Common myeloid progenitor, CD34-positive (primary cell): ENCODE measurements at regions not wholly inside any gene's neighbourhood (a gene's known extent, or its start where the extent isn't known, plus 50 kb on each side); places are given as distances from the start of the nearest gene placed in this dataset.
"Not testable (repeated sequence)": the region's sequence is repeated elsewhere in the genome, so short reads cannot be mapped to it uniquely, and the experiment has no call there.

Source experiments
- CTCF ChIA-PET: fragments of 350-600 bp; sonication (Branson Sonifier 250); formaldehyde crosslinking; loops from one replicate; lab custom pipeline; 2021; ENCODE audit warnings: antibody characterized with exemption; lab: Charles Lee
- POLR2A ChIA-PET: fragments of 350-600 bp; sonication (Branson Sonifier 250); formaldehyde crosslinking; loops from one replicate; lab custom pipeline; 2021; ENCODE audit warnings: antibody characterized with exemption; lab: Charles Lee
- DNase-seq, 3 donors: peaks; one replicate each; pipeline versions ENCODE4 v3.0.0 to v3.0.0-alpha.2; 2013
- H3K27ac ChIP-seq, 2 experiments: 1 replicate in 1 of 2; 2 replicates in 1 of 2; pipeline ENCODE4 v1.7.0; 2013; ENCODE audit warnings: inconsistent platforms in 2 of 2, low read length in 2 of 2, mild to moderate bottlenecking in 2 of 2, low read depth in 1 of 2, moderate library complexity in 1 of 2; ENCODE audit not compliant: severe bottlenecking in 2 of 2, insufficient read depth in 1 of 2, poor library complexity in 1 of 2
- H3K27me3 ChIP-seq, 5 experiments: replicated peaks in 2 of 5; 1 replicate in 3 of 5; 2 replicates in 2 of 5; pipeline versions ENCODE4 v1.6.1 to v1.7.0; 2013; ENCODE audit warnings: low read length in 4 of 5, mild to moderate bottlenecking in 2 of 5, moderate library complexity in 2 of 5, inconsistent platforms in 1 of 5; ENCODE audit not compliant: insufficient read depth in 5 of 5, control insufficient read depth in 4 of 5
- H3K36me3 ChIP-seq, 4 experiments: 1 replicate in 2 of 4; 2 replicates in 2 of 4; pipeline versions ENCODE4 v1.6.1 to v1.7.0; 2013; ENCODE audit warnings: low read length in 3 of 4, control low read depth in 1 of 4, mild to moderate bottlenecking in 1 of 4; ENCODE audit not compliant: control insufficient read depth in 4 of 4, insufficient read depth in 4 of 4
- H3K4me1 ChIP-seq, 4 experiments: 1 replicate in 3 of 4; 2 replicates in 1 of 4; pipeline versions ENCODE4 v1.6.1 to v1.7.1; 2013; ENCODE audit warnings: low read length in 3 of 4, mild to moderate bottlenecking in 3 of 4, control low read depth in 1 of 4, inconsistent platforms in 1 of 4, moderate library complexity in 1 of 4; ENCODE audit not compliant: control insufficient read depth in 4 of 4, insufficient read depth in 4 of 4; ENCODE audit errors: control extremely low read depth in 1 of 4
- H3K4me3 ChIP-seq, 7 experiments: 1 replicate in 4 of 7; 2 replicates in 3 of 7; pipeline versions ENCODE4 v1.5.1 to v1.7.0; 2013; ENCODE audit warnings: mild to moderate bottlenecking in 7 of 7, low read length in 6 of 7, moderate library complexity in 6 of 7, inconsistent platforms in 2 of 7, low read depth in 2 of 7, control low read depth in 1 of 7; ENCODE audit not compliant: insufficient read depth in 4 of 7, control insufficient read depth in 1 of 7; ENCODE audit errors: extremely low read depth in 1 of 7
- H3K9me3 ChIP-seq, 5 experiments: 1 replicate in 4 of 5; 2 replicates in 1 of 5; pipeline versions ENCODE4 v1.6.1 to v1.7.1; 2013; ENCODE audit warnings: low read length in 4 of 5, mild to moderate bottlenecking in 2 of 5, inconsistent platforms in 1 of 5, low read depth in 1 of 5, moderate library complexity in 1 of 5; ENCODE audit not compliant: control insufficient read depth in 4 of 5, insufficient read depth in 2 of 5; ENCODE audit errors: control extremely low read depth in 1 of 5
- WGBS: methylation state at CpG from one replicate; pipeline ENCODE4 v1.1.5; 2013; ENCODE audit not compliant: insufficient coverage; 5-methylcytosine and 5-hydroxymethylcytosine counted together

- Histone ChIP-seq H3K4me3 (no peak overlapping the region), H3K27me3 (no peaks in the 10 kb centered on the region), H3K27ac (no peak overlapping the region), H3K9me3 (peaks cover 0 to 11% (median 2%) of the 10 kb centered on the region in 5 experiments), H3K36me3 (no peaks in the 10 kb centered on the region), H3K4me1 (no peaks in the 10 kb centered on the region)
- CTCF ChIA-PET: no interaction called here
- DNase-seq: no peak
- POLR2A ChIA-PET: no interaction called here
- 73% methylated on average over 1 of the region's 1 CpG for WGBS
Measured at GRCh38 chr7:84729284-84729683, 457.6 kb downstream of the SEMA3D start.

GRCh38 chr7:84722734-84723133 lies 464.1 kb downstream of the SEMA3D start:
- WGBS: no CpG with 5 or more reads among the region's 3 CpGs
- no peaks in the 10 kb centered on the region for H3K36me3 ChIP-seq
- no peaks in the 10 kb centered on the region for H3K4me1 ChIP-seq
- H3K9me3 ChIP-seq: no peaks in the 10 kb centered on the region
- POLR2A ChIA-PET: no interaction called here
- no peaks in the 10 kb centered on the region for H3K27me3 ChIP-seq
- CTCF ChIA-PET: no interaction called here
- H3K27ac ChIP-seq: no peak overlapping the region
- DNase-seq: no peak
- H3K4me3 ChIP-seq: no peak overlapping the region

- POLR2A ChIA-PET: no interaction called here
Measured at GRCh38 chr7:84722086-84722485, 464.8 kb downstream of the SEMA3D start.

DNA sequence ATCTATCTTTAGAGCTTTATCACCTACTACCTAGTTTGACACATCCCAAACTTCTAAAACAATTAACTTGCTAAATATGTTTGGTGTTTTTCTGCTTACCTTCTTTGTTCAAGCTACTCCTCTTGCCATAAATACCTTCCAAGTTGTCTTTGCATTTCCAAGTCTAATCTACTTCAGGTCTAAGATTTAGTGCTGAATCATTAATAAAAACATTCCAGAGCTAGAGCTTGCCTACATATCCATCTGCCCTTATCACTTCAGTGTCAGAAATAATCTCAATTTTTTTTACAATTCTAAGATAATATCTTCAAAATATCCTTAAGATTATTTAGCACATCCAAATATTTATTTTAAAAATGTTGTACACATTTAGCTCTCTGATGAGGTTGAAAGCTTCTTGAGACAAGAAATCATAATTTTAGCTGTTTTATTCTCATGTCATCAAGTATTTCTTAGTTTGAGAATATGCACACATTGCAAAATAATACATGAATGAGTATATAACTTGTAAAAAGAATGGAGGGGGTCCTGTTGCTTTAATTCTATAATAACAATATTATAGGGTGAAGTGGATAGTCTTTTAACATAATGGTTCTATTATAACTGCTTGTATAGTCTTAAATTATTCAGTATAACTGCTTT lies 466.3 kb downstream of the SEMA3D start:
- Histone ChIP-seq H3K4me3 (no peak overlapping the region), H3K27me3 (no peaks in the 10 kb centered on the region), H3K4me1 (no peaks in the 10 kb centered on the region), H3K36me3 (no peaks in the 10 kb centered on the region), H3K27ac (no peak overlapping the region), H3K9me3 (no peaks in the 10 kb centered on the region)
- POLR2A ChIA-PET: no interaction called here
- no peak for DNase-seq
- CTCF ChIA-PET: no interaction called here

More at GRCh38 chr7:84722086-84722485, 464.8 kb downstream of the SEMA3D start:
- CTCF ChIA-PET: no interaction called here
- Histone ChIP-seq H3K27me3 (no peaks in the 10 kb centered on the region), H3K4me3 (no peak overlapping the region), H3K27ac (no peak overlapping the region), H3K9me3 (no peaks in the 10 kb centered on the region), H3K36me3 (no peaks in the 10 kb centered on the region), H3K4me1 (no peaks in the 10 kb centered on the region)
- DNase-seq: no peak
- 100% methylated on average over 1 of the region's 3 CpGs for WGBS

- 75% methylated on average over 1 of the region's 4 CpGs for WGBS
Measured at GRCh38 chr7:84714765-84715164, 472.1 kb downstream of the SEMA3D start.

DNA sequence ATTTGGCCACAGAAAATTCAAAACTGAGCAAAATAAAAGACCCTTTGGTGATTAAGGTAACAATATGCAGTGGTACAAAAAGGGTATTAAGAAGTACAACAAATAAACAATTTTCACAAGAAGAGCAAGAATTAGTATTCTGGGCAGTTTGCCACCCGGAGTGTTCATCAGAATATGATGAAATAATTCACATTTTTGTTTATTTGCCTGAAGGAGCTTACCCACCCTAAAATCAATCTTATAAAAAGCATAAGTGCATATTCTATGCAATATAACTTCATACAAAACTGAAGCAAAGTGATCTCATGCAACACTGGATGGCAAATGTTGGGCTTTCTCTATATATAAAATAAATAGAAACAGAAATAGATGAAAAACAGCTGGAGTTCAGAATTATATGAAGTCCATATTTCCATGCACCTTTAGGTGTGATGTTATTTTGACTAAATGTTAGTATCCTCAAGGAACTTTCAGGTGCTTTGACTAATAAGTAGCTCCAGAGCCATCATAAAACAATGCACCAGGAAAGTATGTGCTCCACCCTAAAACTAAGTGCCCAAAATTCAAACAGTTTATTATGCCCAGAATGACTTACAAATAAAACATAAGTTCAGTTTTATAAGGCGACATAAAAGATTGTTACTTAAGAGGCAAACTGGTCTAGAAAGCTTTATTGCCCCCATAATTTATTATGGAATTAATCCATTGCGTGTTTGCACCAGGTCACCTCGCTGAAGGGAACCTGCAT lies 474.3 kb downstream of the SEMA3D start:
- H3K27ac ChIP-seq: no peak overlapping the region
- no peaks in the 10 kb centered on the region for H3K4me1 ChIP-seq
- H3K4me3 ChIP-seq: no peak overlapping the region
- CTCF ChIA-PET: no interaction called here
- POLR2A ChIA-PET: no interaction called here
- H3K36me3 ChIP-seq: no peaks in the 10 kb centered on the region
- no peaks in the 10 kb centered on the region for H3K27me3 ChIP-seq
- no peaks in the 10 kb centered on the region for H3K9me3 ChIP-seq
- DNase-seq: no peak
- WGBS: 97% methylated on average over 3 of the region's 4 CpGs

More at GRCh38 chr7:84714765-84715164, 472.1 kb downstream of the SEMA3D start:
- Histone ChIP-seq H3K36me3 (no peaks in the 10 kb centered on the region), H3K9me3 (no peaks in the 10 kb centered on the region), H3K27me3 (no peaks in the 10 kb centered on the region), H3K27ac (no peak overlapping the region), H3K4me1 (no peaks in the 10 kb centered on the region), H3K4me3 (no peak overlapping the region)
- DNase-seq: no peak
- POLR2A ChIA-PET: no interaction called here
- CTCF ChIA-PET: no interaction called here

DNA sequence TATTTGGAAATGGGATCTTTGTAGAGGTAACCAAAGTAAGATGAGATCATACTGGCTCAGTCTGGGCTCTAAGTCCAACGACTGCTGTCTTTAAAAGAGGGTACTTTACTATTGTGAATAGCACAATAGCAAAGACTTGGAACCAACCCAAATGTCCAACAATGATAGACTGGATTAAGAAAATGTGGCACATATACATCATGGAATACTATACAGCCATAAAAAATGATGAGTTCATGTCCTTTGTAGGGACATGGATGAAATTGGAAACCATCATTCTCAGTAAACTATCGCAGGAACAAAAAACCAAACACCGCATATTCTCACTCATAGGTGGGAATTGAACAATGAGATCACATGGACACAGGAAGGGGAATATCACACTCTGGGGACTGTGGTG lies 476.3 kb downstream of the SEMA3D start:
- H3K4me1 ChIP-seq, H3K27me3 ChIP-seq, H3K36me3 ChIP-seq, DNase-seq, H3K9me3 ChIP-seq, POLR2A ChIA-PET, H3K27ac ChIP-seq, H3K4me3 ChIP-seq, CTCF ChIA-PET: not testable (repeated sequence)
- 100% methylated on average over 1 of the region's 3 CpGs for WGBS
